ENCODE measurements at regions not wholly inside any gene's neighbourhood (a gene's known extent, or its start where the extent isn't known, plus 50 kb on each side); places are given as distances from the start of the nearest gene placed in this dataset.

- DNase-seq (ENCODE audit: extremely low read depth, insufficient read length): no peak
- Histone ChIP-seq H3K36me3 (ENCODE audit: control insufficient read depth, insufficient read depth, low read length) (peaks cover 1% of the 10 kb centered on the region), H3K4me3 (replicated peaks; ENCODE audit: low read depth, low read length) (no peak overlapping the region), H3K27me3 (replicated peaks; ENCODE audit: control insufficient read depth, insufficient read depth, low read length) (no peaks in the 10 kb centered on the region)
- TF ChIP-seq, protein P1, sequence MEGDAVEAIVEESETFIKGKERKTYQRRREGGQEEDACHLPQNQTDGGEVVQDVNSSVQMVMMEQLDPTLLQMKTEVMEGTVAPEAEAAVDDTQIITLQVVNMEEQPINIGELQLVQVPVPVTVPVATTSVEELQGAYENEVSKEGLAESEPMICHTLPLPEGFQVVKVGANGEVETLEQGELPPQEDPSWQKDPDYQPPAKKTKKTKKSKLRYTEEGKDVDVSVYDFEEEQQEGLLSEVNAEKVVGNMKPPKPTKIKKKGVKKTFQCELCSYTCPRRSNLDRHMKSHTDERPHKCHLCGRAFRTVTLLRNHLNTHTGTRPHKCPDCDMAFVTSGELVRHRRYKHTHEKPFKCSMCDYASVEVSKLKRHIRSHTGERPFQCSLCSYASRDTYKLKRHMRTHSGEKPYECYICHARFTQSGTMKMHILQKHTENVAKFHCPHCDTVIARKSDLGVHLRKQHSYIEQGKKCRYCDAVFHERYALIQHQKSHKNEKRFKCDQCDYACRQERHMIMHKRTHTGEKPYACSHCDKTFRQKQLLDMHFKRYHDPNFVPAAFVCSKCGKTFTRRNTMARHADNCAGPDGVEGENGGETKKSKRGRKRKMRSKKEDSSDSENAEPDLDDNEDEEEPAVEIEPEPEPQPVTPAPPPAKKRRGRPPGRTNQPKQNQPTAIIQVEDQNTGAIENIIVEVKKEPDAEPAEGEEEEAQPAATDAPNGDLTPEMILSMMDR (IDR thresholded peaks at IDR 0.05; ENCODE audit: insufficient read depth, low read length, poor library complexity, severe bottlenecking): no peak
Measured at GRCh38 chr22:49538006-49538405, 289.7 kb downstream of the BRD1 start.

- TF ChIP-seq, protein P1 (IDR thresholded peaks at IDR 0.05; ENCODE audit: insufficient read depth, low read length, poor library complexity, severe bottlenecking): no peak
- DNase-seq (ENCODE audit: extremely low read depth, insufficient read length): no peak
- Histone ChIP-seq H3K27me3 (replicated peaks; ENCODE audit: control insufficient read depth, insufficient read depth, low read length) (no peaks in the 10 kb centered on the region), H3K36me3 (ENCODE audit: control insufficient read depth, insufficient read depth, low read length) (peaks cover 1% of the 10 kb centered on the region), H3K4me3 (replicated peaks; ENCODE audit: low read depth, low read length) (no peak overlapping the region)
Measured at GRCh38 chr22:49536571-49537131, 291.0 kb downstream of the BRD1 start.

GRCh38 chr22:49535527-49536125 lies 292.0 kb downstream of the BRD1 start:
- Histone ChIP-seq H3K4me3 (replicated peaks; ENCODE audit: low read depth, low read length) (no peak overlapping the region), H3K36me3 (ENCODE audit: control insufficient read depth, insufficient read depth, low read length) (peaks cover 1% of the 10 kb centered on the region), H3K27me3 (replicated peaks; ENCODE audit: control insufficient read depth, insufficient read depth, low read length) (no peaks in the 10 kb centered on the region)
- TF ChIP-seq, protein P1 (IDR thresholded peaks at IDR 0.05; ENCODE audit: insufficient read depth, low read length, poor library complexity, severe bottlenecking): no peak
- DNase-seq (ENCODE audit: extremely low read depth, insufficient read length): no peak

DNA sequence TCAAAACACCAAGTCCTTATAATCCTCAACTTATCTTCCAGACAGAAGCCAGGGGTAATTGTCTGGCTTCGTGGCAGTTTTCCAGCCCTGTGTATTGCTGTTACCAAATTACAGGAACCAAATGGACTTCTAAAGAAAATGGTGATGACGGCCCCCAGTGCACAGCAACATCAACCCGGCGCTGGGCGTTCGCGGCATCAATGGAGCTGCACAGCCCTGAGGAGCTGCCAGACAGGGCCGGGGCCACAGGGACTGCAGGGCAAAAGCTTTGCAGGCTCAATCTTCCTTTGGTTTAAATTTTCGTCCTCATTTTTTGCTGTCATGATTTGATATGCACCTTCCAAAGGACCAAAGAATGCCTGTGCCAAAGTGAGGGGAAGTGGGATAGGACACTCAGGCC lies 292.5 kb downstream of the BRD1 start:
- no peak overlapping the region for H3K4me3 ChIP-seq (replicated peaks; ENCODE audit: low read depth, low read length)
- peaks cover 1% of the 10 kb centered on the region for H3K36me3 ChIP-seq (ENCODE audit: control insufficient read depth, insufficient read depth, low read length)
- DNase-seq (ENCODE audit: extremely low read depth, insufficient read length): no peak
- TF ChIP-seq, protein P1 (IDR thresholded peaks at IDR 0.05; ENCODE audit: insufficient read depth, low read length, poor library complexity, severe bottlenecking): no peak
- no peaks in the 10 kb centered on the region for H3K27me3 ChIP-seq (replicated peaks; ENCODE audit: control insufficient read depth, insufficient read depth, low read length)

GRCh38 chr22:49534386-49534785 lies 293.3 kb downstream of the BRD1 start:
- DNase-seq (ENCODE audit: extremely low read depth, insufficient read length): no peak
- TF ChIP-seq, protein P1 (IDR thresholded peaks at IDR 0.05; ENCODE audit: insufficient read depth, low read length, poor library complexity, severe bottlenecking): no peak
- no peaks in the 10 kb centered on the region for H3K27me3 ChIP-seq (replicated peaks; ENCODE audit: control insufficient read depth, insufficient read depth, low read length)
- H3K4me3 ChIP-seq (replicated peaks; ENCODE audit: low read depth, low read length): no peak overlapping the region
- peaks cover 1% of the 10 kb centered on the region for H3K36me3 ChIP-seq (ENCODE audit: control insufficient read depth, insufficient read depth, low read length)
